CD4-positive, alpha-beta memory T cell (primary cell): ENCODE measurements at regions not wholly inside any gene's neighbourhood (a gene's known extent, or its start where the extent isn't known, plus 50 kb on each side); places are given as distances from the start of the nearest gene placed in this dataset.
A peak's percentile ranks its signal among the peaks of the same experiment; 100 is the strongest.
"Not testable (repeated sequence)": the region's sequence is repeated elsewhere in the genome, so short reads cannot be mapped to it uniquely, and the experiment has no call there.

Experiments
- CTCF ChIA-PET: fragments of 350-600 bp; sonication (Branson Sonifier 250); formaldehyde crosslinking; loops from one replicate; lab custom pipeline; 2021; ENCODE audit warnings: inconsistent platforms; ENCODE audit not compliant: partially characterized antibody; lab: Charles Lee
- POLR2A ChIA-PET: fragments of 350-600 bp; sonication (Branson Sonifier 250); formaldehyde crosslinking; loops from one replicate; lab custom pipeline; 2021; ENCODE audit not compliant: partially characterized antibody; lab: Charles Lee
- DNase-seq, 5 donors: peaks; one replicate each; pipeline versions ENCODE4 v3.0.0 to v3.0.0-alpha.2; 2020 to 2022; ENCODE audit warnings: mixed read lengths in 1 of 5
- H3K27ac ChIP-seq: one replicate; pipeline ENCODE4 v1.7.0; 2013; ENCODE audit warnings: low read depth, low read length
- H3K27me3 ChIP-seq: 2 replicates; pipeline ENCODE4 v1.7.0; 2013; ENCODE audit warnings: mild to moderate bottlenecking, low read length, moderate library complexity; ENCODE audit not compliant: insufficient read depth
- H3K36me3 ChIP-seq: 2 replicates; pipeline ENCODE4 v1.7.0; 2013; ENCODE audit warnings: mild to moderate bottlenecking, low read length, moderate library complexity; ENCODE audit not compliant: insufficient read depth
- H3K4me1 ChIP-seq: 2 replicates; pipeline ENCODE4 v1.7.0; 2013; ENCODE audit warnings: mild to moderate bottlenecking, low read length, moderate library complexity; ENCODE audit not compliant: insufficient read depth
- H3K4me3 ChIP-seq, 2 donors: one replicate each; pipeline ENCODE4 v1.7.0; 2013; ENCODE audit warnings: low read length in 2 of 2, mild to moderate bottlenecking in 1 of 2
- H3K9me3 ChIP-seq, 2 donors: one replicate each; pipeline ENCODE4 v1.7.0; 2013; ENCODE audit warnings: low read length in 2 of 2, control low read depth in 1 of 2; ENCODE audit not compliant: control insufficient read depth in 1 of 2
- H3K27ac Mint-ChIP-seq, 7 donors: one replicate each; pipeline ENCODE4 v1.8.0; 2020 to 2021; ENCODE audit warnings: mixed read lengths in 7 of 7, mild to moderate bottlenecking in 6 of 7, inconsistent platforms in 3 of 7, moderate library complexity in 3 of 7
- H3K27me3 Mint-ChIP-seq, 2 donors: one replicate each; pipeline ENCODE4 v1.8.0; 2020 to 2021; ENCODE audit warnings: mixed read lengths in 2 of 2
- H3K36me3 Mint-ChIP-seq, 2 donors: one replicate each; pipeline ENCODE4 v1.8.0; 2020 to 2021; ENCODE audit warnings: mixed read lengths in 2 of 2, inconsistent platforms in 1 of 2, mild to moderate bottlenecking in 1 of 2
- H3K4me1 Mint-ChIP-seq, 4 donors: one replicate each; pipeline ENCODE4 v1.8.0; 2020 to 2021; ENCODE audit warnings: mixed read lengths in 4 of 4, mild to moderate bottlenecking in 1 of 4
- H3K4me3 Mint-ChIP-seq, 8 donors: one replicate each; pipeline ENCODE4 v1.8.0; 2020 to 2021; ENCODE audit warnings: mixed read lengths in 8 of 8, mild to moderate bottlenecking in 7 of 8, moderate library complexity in 6 of 8, inconsistent platforms in 3 of 8
- H3K9me3 Mint-ChIP-seq, 8 donors: one replicate each; pipeline ENCODE4 v1.8.0; 2020 to 2021; ENCODE audit warnings: mixed read lengths in 8 of 8, mild to moderate bottlenecking in 5 of 8, inconsistent platforms in 3 of 8, moderate library complexity in 1 of 8
- intact Hi-C: fragments of 100-400 bp; cut with micrococcal nuclease; formaldehyde crosslinking; loops from one replicate; pipeline ENCODE4 v1.15.1; 2023

- Histone ChIP-seq H3K4me1 (peaks cover 17% of the 10 kb centered on the region), H3K27me3 (no peaks in the 10 kb centered on the region), H3K4me3 (no peak overlapping the region), H3K36me3 (no peaks in the 10 kb centered on the region), H3K27ac (no peak overlapping the region), H3K9me3 (no peaks in the 10 kb centered on the region)
- Mint-ChIP-seq H3K27ac (peak overlapping the region in 2 of 7 donors; percentile 33 to 51), H3K9me3 (peaks cover 0 to 1% (median 0%) of the 10 kb centered on the region in 8 donors), H3K36me3 (peaks cover 4 to 12% of the 10 kb centered on the region in 2 donors), H3K4me3 (no peak overlapping the region), H3K27me3 (no peaks in the 10 kb centered on the region), H3K4me1 (peaks cover 17 to 32% (median 24%) of the 10 kb centered on the region in 4 donors)
- POLR2A ChIA-PET: no interaction called here
- CTCF ChIA-PET: interaction anchor here (1.0 to 3.3 kb wide), 6 partner anchors 13 to 209 kb away, joined by 3 to 16 read pairs (median 4); partner anchors contain the start of gene NFKBIA
- DNase-seq: no peak
- intact Hi-C loops: no loop called here
Observed at GRCh38 chr14:35213143-35213788, 78.9 kb upstream of the PSMA6 start.

DNA sequence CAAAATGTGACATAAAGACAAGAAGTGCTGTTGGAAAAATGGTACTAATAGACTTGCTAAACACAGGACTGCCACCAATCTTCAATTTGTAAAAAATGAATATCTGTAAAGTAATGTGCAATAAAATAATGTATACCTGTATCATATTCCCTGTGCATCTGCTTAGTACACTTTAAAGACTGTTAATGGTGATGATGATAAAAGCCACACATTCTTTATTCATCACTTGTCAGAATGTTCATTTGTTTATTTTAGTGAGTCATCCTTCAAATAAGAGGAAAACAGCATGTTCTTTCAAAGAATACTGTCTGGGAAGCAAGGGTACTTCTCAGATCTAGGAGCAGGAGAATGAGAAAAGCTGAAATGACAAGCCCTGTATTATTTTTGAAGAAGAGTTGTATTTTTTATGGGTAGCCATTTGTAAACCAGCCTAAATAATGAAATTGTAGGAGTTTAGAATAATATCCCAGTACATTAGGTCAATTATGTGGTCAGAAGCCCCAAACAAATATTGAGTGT is 78.3 kb upstream of the PSMA6 start:
- ChIA-PET CTCF (interaction anchor here (1.3 to 3.3 kb wide), 4 partner anchors 12 to 208 kb away, joined by 4 to 16 read pairs (median 6); no protein-coding TSS in a partner anchor), POLR2A (no interaction called here)
- no peaks in the 10 kb centered on the region for H3K36me3 ChIP-seq
- no peak overlapping the region for H3K4me3 ChIP-seq
- H3K9me3 Mint-ChIP-seq: peaks cover 0 to 1% (median 0%) of the 10 kb centered on the region in 8 donors
- H3K4me3 Mint-ChIP-seq: no peak overlapping the region
- H3K9me3 ChIP-seq: no peaks in the 10 kb centered on the region
- H3K36me3 Mint-ChIP-seq: peaks cover 4 to 16% of the 10 kb centered on the region in 2 donors
- H3K27me3 Mint-ChIP-seq: no peaks in the 10 kb centered on the region
- peak overlapping the region in 5 of 7 donors; percentile 30 to 84 (median 56) for H3K27ac Mint-ChIP-seq
- H3K27ac ChIP-seq: no peak overlapping the region
- H3K4me1 ChIP-seq: peaks cover 17% of the 10 kb centered on the region
- intact Hi-C loops: no loop called here
- peaks cover 17 to 32% (median 24%) of the 10 kb centered on the region in 4 donors for H3K4me1 Mint-ChIP-seq
- no peaks in the 10 kb centered on the region for H3K27me3 ChIP-seq
- no peak for DNase-seq

- DNase-seq, H3K9me3 Mint-ChIP-seq, H3K36me3 ChIP-seq, H3K9me3 ChIP-seq, H3K27me3 ChIP-seq, H3K4me3 Mint-ChIP-seq, H3K27me3 Mint-ChIP-seq, H3K27ac ChIP-seq, H3K4me3 ChIP-seq, intact Hi-C loops: not testable (repeated sequence)
- ChIA-PET POLR2A (interaction anchor here (0.6 to 1.2 kb wide), 4 partner anchors 12 to 208 kb away, joined by 3 to 7 read pairs (median 4); partner anchors contain the start of gene NFKBIA), CTCF (interaction anchor here (0.8 to 3.3 kb wide), 10 partner anchors 10 to 208 kb away, joined by 3 to 16 read pairs (median 4); no protein-coding TSS in a partner anchor)
- peaks cover 16% of the 10 kb centered on the region for H3K4me1 ChIP-seq
- Mint-ChIP-seq H3K36me3 (peaks cover 4 to 19% of the 10 kb centered on the region in 2 donors), H3K27ac (peak overlapping the region in 3 of 7 donors; percentile 9 to 56 (median 13)), H3K4me1 (peaks cover 15 to 32% (median 22%) of the 10 kb centered on the region in 4 donors)
Observed at GRCh38 chr14:35214402-35214801, 77.8 kb upstream of the PSMA6 start.

GRCh38 chr14:35215110-35215813 is 76.9 kb upstream of the PSMA6 start:
- Histone ChIP-seq H3K4me3 (no peak overlapping the region), H3K36me3 (no peaks in the 10 kb centered on the region), H3K4me1 (peaks cover 7% of the 10 kb centered on the region), H3K27me3 (no peaks in the 10 kb centered on the region), H3K9me3 (no peaks in the 10 kb centered on the region), H3K27ac (no peak overlapping the region)
- intact Hi-C loops: loop anchor here (1.0 kb wide), 1 partner anchor 192 kb away; no protein-coding TSS in a partner anchor
- POLR2A ChIA-PET: interaction anchor here (0.6 to 1.2 kb wide), 5 partner anchors 11 to 207 kb away, joined by 3 to 7 read pairs (median 4); partner anchors contain the start of gene NFKBIA
- Mint-ChIP-seq H3K9me3 (peaks cover 0 to 1% (median 0%) of the 10 kb centered on the region in 8 donors), H3K27me3 (no peaks in the 10 kb centered on the region), H3K36me3 (peaks cover 9 to 22% of the 10 kb centered on the region in 2 donors), H3K4me1 (peaks cover 11 to 29% (median 15%) of the 10 kb centered on the region in 4 donors), H3K27ac (peak overlapping the region in 4 of 7 donors; percentile 15 to 81 (median 68)), H3K4me3 (no peak overlapping the region)
- CTCF ChIA-PET: interaction anchor here (0.8 to 3.3 kb wide), 13 partner anchors 9 to 207 kb away, joined by 3 to 16 read pairs (median 4); no protein-coding TSS in a partner anchor
- DNase-seq: peak in 1 of 5 donors; percentile 24

DNA sequence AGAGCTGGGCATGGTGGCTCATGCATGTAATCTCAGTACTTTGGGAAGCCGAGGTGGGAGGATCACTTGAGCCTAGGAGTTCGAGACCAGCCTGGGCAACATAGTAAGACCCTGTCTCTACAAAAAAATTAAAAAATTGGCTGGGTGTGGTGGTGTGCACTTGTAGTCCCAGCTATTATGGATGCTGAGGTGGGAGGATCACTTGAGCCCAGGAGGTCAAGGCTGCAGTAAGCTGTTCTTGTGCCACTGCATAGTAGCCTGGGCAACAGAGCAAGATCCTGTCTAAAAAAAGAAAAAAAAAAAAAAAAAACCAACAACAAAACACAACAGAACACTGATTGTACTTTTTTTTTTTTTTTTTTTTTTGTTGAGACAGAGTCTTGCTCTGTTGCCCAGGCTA is 74.0 kb upstream of the PSMA6 start:
- H3K4me1 ChIP-seq, H3K9me3 ChIP-seq, H3K4me3 Mint-ChIP-seq, H3K36me3 ChIP-seq, intact Hi-C loops, H3K9me3 Mint-ChIP-seq, H3K27ac Mint-ChIP-seq, H3K27me3 Mint-ChIP-seq, H3K27me3 ChIP-seq, DNase-seq, H3K4me3 ChIP-seq, H3K27ac ChIP-seq: not testable (repeated sequence)
- POLR2A ChIA-PET: interaction anchor here (0.6 to 1.0 kb wide), 2 partner anchors 11 to 101 kb away, joined by 3 to 4 read pairs; no protein-coding TSS in a partner anchor
- CTCF ChIA-PET: interaction anchor here (0.8 to 1.5 kb wide), 3 partner anchors 12 to 197 kb away, joined by 3 to 6 read pairs (median 5); no protein-coding TSS in a partner anchor
- Mint-ChIP-seq H3K4me1 (peaks cover 21 to 39% (median 28%) of the 10 kb centered on the region in 4 donors), H3K36me3 (peaks cover 15 to 23% of the 10 kb centered on the region in 2 donors)

- intact Hi-C loops: no loop called here
- H3K4me1 Mint-ChIP-seq: peaks cover 17 to 43% (median 26%) of the 10 kb centered on the region in 4 donors
- no peak overlapping the region for H3K4me3 Mint-ChIP-seq
- no peak overlapping the region for H3K27ac Mint-ChIP-seq
- ChIA-PET CTCF (interaction anchor here (1.5 kb wide), 1 partner anchor 11 kb away, joined by 6 read pairs; no protein-coding TSS in a partner anchor), POLR2A (interaction anchor here (1.0 kb wide), 1 partner anchor 11 kb away, joined by 4 read pairs; no protein-coding TSS in a partner anchor)
- no peak for DNase-seq
- H3K9me3 Mint-ChIP-seq: peaks cover 0 to 1% (median 0%) of the 10 kb centered on the region in 8 donors
- no peak overlapping the region for H3K27ac ChIP-seq
- H3K4me3 ChIP-seq: no peak overlapping the region
- no peaks in the 10 kb centered on the region for H3K27me3 Mint-ChIP-seq
- H3K27me3 ChIP-seq: no peaks in the 10 kb centered on the region
- no peaks in the 10 kb centered on the region for H3K36me3 ChIP-seq
- no peaks in the 10 kb centered on the region for H3K9me3 ChIP-seq
- peaks cover 15 to 23% of the 10 kb centered on the region in 2 donors for H3K36me3 Mint-ChIP-seq
- H3K4me1 ChIP-seq: peaks cover 6% of the 10 kb centered on the region
Observed at GRCh38 chr14:35218963-35219362, 73.2 kb upstream of the PSMA6 start.
